Progenitor cell of endocrine pancreas (in vitro differentiated cells): ENCODE measurements at regions not wholly inside any gene's neighbourhood (a gene's known extent, or its start where the extent isn't known, plus 50 kb on each side); places are given as distances from the start of the nearest gene placed in this dataset.

Experiments used
- DNase-seq: peaks from one replicate; pipeline ENCODE4 v3.0.0; 2021; ENCODE audit warnings: low spot score; ENCODE audit not compliant: unreplicated experiment
- H3K27ac Mint-ChIP-seq: 2 replicates; pipeline ENCODE4 v1.8.0; 2021; ENCODE audit warnings: mild to moderate bottlenecking, moderate library complexity, mixed read lengths
- H3K27me3 Mint-ChIP-seq: 2 replicates; pipeline ENCODE4 v1.8.0; 2021; ENCODE audit warnings: mixed read lengths
- H3K36me3 Mint-ChIP-seq: 2 replicates; pipeline ENCODE4 v1.8.0; 2022; ENCODE audit warnings: mixed read lengths; ENCODE audit not compliant: insufficient read depth
- H3K4me1 Mint-ChIP-seq: 2 replicates; pipeline ENCODE4 v1.8.0; 2021; ENCODE audit warnings: low read depth, mixed read lengths
- H3K4me3 Mint-ChIP-seq: 2 replicates; pipeline ENCODE4 v1.8.0; 2021; ENCODE audit warnings: low read depth, mild to moderate bottlenecking, moderate library complexity, mixed read lengths
- H3K9me3 Mint-ChIP-seq: 2 replicates; pipeline ENCODE4 v1.8.0; 2021; ENCODE audit warnings: low read depth, mixed read lengths
- TF ChIP-seq, protein P1 (sequence below): fragments of 200-600 bp; sonication (generic); IDR thresholded peaks from one replicate; pipeline ENCODE4 v1.5.0; 2021; ENCODE audit warnings: antibody characterized with exemption, mild to moderate bottlenecking; ENCODE audit not compliant: unreplicated experiment

DNA sequence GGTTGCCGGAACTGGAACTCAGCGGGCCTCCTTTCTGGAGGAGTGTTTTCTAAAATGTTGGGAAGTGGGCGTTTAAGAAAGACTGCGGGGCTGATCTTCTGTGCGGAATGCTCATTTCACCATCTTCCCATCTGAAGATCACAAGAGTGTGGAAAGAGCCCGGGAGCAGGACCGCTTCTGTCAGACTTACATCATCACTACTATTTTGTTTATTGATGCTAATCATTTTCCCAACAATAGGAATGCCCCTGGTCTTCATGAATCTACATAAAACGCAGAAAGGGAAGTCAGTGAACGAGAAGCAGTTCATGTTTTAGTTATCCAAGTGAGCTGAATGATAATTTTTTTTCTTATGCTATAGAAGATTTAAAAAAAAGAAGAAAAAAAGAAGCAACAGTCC lies 447.8 kb upstream of the MKI67 start:
- H3K27me3 Mint-ChIP-seq: peaks cover 42% of the 10 kb centered on the region
- H3K27ac Mint-ChIP-seq: no peak overlapping the region
- H3K4me3 Mint-ChIP-seq: no peak overlapping the region

GRCh38 chr10:128574581-128575210 lies 448.5 kb upstream of the MKI67 start:
- TF ChIP-seq, protein P1, sequence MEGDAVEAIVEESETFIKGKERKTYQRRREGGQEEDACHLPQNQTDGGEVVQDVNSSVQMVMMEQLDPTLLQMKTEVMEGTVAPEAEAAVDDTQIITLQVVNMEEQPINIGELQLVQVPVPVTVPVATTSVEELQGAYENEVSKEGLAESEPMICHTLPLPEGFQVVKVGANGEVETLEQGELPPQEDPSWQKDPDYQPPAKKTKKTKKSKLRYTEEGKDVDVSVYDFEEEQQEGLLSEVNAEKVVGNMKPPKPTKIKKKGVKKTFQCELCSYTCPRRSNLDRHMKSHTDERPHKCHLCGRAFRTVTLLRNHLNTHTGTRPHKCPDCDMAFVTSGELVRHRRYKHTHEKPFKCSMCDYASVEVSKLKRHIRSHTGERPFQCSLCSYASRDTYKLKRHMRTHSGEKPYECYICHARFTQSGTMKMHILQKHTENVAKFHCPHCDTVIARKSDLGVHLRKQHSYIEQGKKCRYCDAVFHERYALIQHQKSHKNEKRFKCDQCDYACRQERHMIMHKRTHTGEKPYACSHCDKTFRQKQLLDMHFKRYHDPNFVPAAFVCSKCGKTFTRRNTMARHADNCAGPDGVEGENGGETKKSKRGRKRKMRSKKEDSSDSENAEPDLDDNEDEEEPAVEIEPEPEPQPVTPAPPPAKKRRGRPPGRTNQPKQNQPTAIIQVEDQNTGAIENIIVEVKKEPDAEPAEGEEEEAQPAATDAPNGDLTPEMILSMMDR: no peak
- Mint-ChIP-seq H3K27me3 (peaks cover 38% of the 10 kb centered on the region), H3K36me3 (no peaks in the 10 kb centered on the region), H3K4me1 (no peaks in the 10 kb centered on the region), H3K27ac (no peak overlapping the region), H3K4me3 (no peak overlapping the region), H3K9me3 (no peaks in the 10 kb centered on the region)
- no peak for DNase-seq

More for the DNA sequence above, 447.8 kb upstream of the MKI67 start:
- no peaks in the 10 kb centered on the region for H3K36me3 Mint-ChIP-seq
- TF ChIP-seq, protein P1: no peak
- H3K9me3 Mint-ChIP-seq: no peaks in the 10 kb centered on the region
- H3K4me1 Mint-ChIP-seq: no peaks in the 10 kb centered on the region
- DNase-seq: no peak

GRCh38 chr10:128575761-128576160 lies 449.5 kb upstream of the MKI67 start:
- no peak overlapping the region for H3K27ac Mint-ChIP-seq
- no peak overlapping the region for H3K4me3 Mint-ChIP-seq
- no peaks in the 10 kb centered on the region for H3K36me3 Mint-ChIP-seq
- DNase-seq: no peak
- H3K4me1 Mint-ChIP-seq: no peaks in the 10 kb centered on the region
- no peaks in the 10 kb centered on the region for H3K9me3 Mint-ChIP-seq
- TF ChIP-seq, protein P1: no peak
- H3K27me3 Mint-ChIP-seq: peaks cover 35% of the 10 kb centered on the region

- Mint-ChIP-seq H3K36me3 (no peaks in the 10 kb centered on the region), H3K4me3 (no peak overlapping the region), H3K27me3 (peaks cover 35% of the 10 kb centered on the region), H3K9me3 (no peaks in the 10 kb centered on the region), H3K27ac (no peak overlapping the region), H3K4me1 (no peaks in the 10 kb centered on the region)
- TF ChIP-seq, protein P1: no peak
- no peak for DNase-seq
These were observed 450.1 kb upstream of the MKI67 start for GRCh38 chr10:128576336-128576735.

- no peaks in the 10 kb centered on the region for H3K4me1 Mint-ChIP-seq
- DNase-seq: no peak
- H3K4me3 Mint-ChIP-seq: no peak overlapping the region
- H3K36me3 Mint-ChIP-seq: no peaks in the 10 kb centered on the region
- no peaks in the 10 kb centered on the region for H3K9me3 Mint-ChIP-seq
- H3K27ac Mint-ChIP-seq: no peak overlapping the region
- TF ChIP-seq, protein P1: no peak
- peaks cover 27% of the 10 kb centered on the region for H3K27me3 Mint-ChIP-seq
These were observed 450.9 kb upstream of the MKI67 start for GRCh38 chr10:128576943-128577670.
